ENCODE measurements at regions not wholly inside any gene's neighbourhood (a gene's known extent, or its start where the extent isn't known, plus 50 kb on each side); places are given as distances from the start of the nearest gene placed in this dataset.

GRCh38 chr4:4729206-4729605 lies 130.3 kb upstream of the MSX1 start:
- Histone ChIP-seq H3K4me2 (ENCODE audit: insufficient read depth, low read length) (no peak overlapping the region), H3K9ac (replicated peaks; ENCODE audit: extremely low read depth, insufficient read depth, low read length) (no peak overlapping the region), H4K20me1 (replicated peaks; ENCODE audit: control insufficient read depth, extremely low read depth, insufficient read depth, low read length) (no peaks in the 10 kb centered on the region), H2AFZ (ENCODE audit: low read depth, low read length) (no peak overlapping the region), H3K36me3 (ENCODE audit: control insufficient read depth in 2 of 2, extremely low read depth in 1 of 2, insufficient read depth in 2 of 2, low read length in 2 of 2) (no peaks in the 10 kb centered on the region), H3K79me2 (ENCODE audit: control insufficient read depth, insufficient read depth, low read length) (no peaks in the 10 kb centered on the region), H3K9me3 (replicated peaks; ENCODE audit: control insufficient read depth, insufficient read depth, low read length) (no peaks in the 10 kb centered on the region), H3K9me1 (replicated peaks; ENCODE audit: control insufficient read depth, extremely low read depth, insufficient read depth, low read length) (no peaks in the 10 kb centered on the region), H3K4me1 (ENCODE audit: control insufficient read depth, extremely low read depth, insufficient read depth, low read length) (no peaks in the 10 kb centered on the region), H3K4me3 (replicated peaks in 1 of 3; ENCODE audit: insufficient read depth in 1 of 3, low read depth in 1 of 3, low read length in 3 of 3) (no peak overlapping the region), H3K27me3 (ENCODE audit: control insufficient read depth in 2 of 2, insufficient read depth in 2 of 2, low read length in 2 of 2) (no peaks in the 10 kb centered on the region), H3K27ac (ENCODE audit: insufficient read depth, low read depth, low read length) (no peak overlapping the region)
- ChIA-PET CTCF (no interaction called here), POLR2A (no interaction called here)
- DNase-seq (ENCODE audit: low read depth, low spot score) (no peak), FAIRE-seq (no peak)
- TF ChIP-seq CTCF (IDR thresholded peaks at IDR 0.05; ENCODE audit: extremely low read depth in 1 of 2, insufficient read depth in 1 of 2, low read depth in 1 of 2, low read length in 2 of 2): no peak
- TF ChIP-seq POLR2A (IDR thresholded peaks at IDR 0.05; ENCODE audit: low read depth, low read length): no peak
- TF ChIP-seq MYC (IDR thresholded peaks at IDR 0.05; ENCODE audit: low read depth, low read length): no peak
- TF ChIP-seq EZH2 (IDR thresholded peaks at IDR 0.05; ENCODE audit: borderline replicate concordance, low read depth, low read length, severe bottlenecking): no peak
- no peak for TF ChIP-seq MAX (IDR thresholded peaks at IDR 0.05; ENCODE audit: insufficient read depth, insufficient read length)
- TF ChIP-seq FOS (IDR thresholded peaks at IDR 0.05; ENCODE audit: borderline replicate concordance, insufficient read depth, low read length): no peak
- no peak for TF ChIP-seq POLR2AphosphoS5 (IDR thresholded peaks at IDR 0.05; ENCODE audit: insufficient read depth, low read depth, low read length)
- no peak for TF ChIP-seq GATA2 (IDR thresholded peaks at IDR 0.05; ENCODE audit: insufficient read depth, insufficient read length, low read depth, low read length)
- TF ChIP-seq JUN (IDR thresholded peaks at IDR 0.05; ENCODE audit: borderline replicate concordance, insufficient read depth, insufficient read length, low read depth): no peak
- dilution Hi-C loops (cut with MboI; ENCODE audit: extremely low pct_ligation_motif_present, low sequenced_read_pairs) (no loop called here), intact Hi-C loops (cut with micrococcal nuclease) (no loop called here)
- no TSS peak for BruUV-seq (replicated peaks)

Data from endothelial cell of umbilical vein (primary cell).